ENCODE measurements at regions not wholly inside any gene's neighbourhood (a gene's known extent, or its start where the extent isn't known, plus 50 kb on each side); places are given as distances from the start of the nearest gene placed in this dataset.

GRCh38 chr5:130724658-130725057 is 440.4 kb downstream of the HINT1 start:
- Histone ChIP-seq H3K27me3 (ENCODE audit: insufficient read depth, poor library complexity, severe bottlenecking) (no peaks in the 10 kb centered on the region), H3K4me1 (ENCODE audit: insufficient read depth, poor library complexity, severe bottlenecking) (no peaks in the 10 kb centered on the region), H3K9me3 (ENCODE audit: severe bottlenecking) (no peaks in the 10 kb centered on the region), H3K27ac (ENCODE audit: poor library complexity, severe bottlenecking) (no peak overlapping the region), H3K4me3 (ENCODE audit: severe bottlenecking) (no peak overlapping the region), H3K36me3 (ENCODE audit: low read depth) (no peaks in the 10 kb centered on the region)
- ATAC-seq (ENCODE audit: low read depth) (no peak), DNase-seq (ENCODE audit: low spot score) (no peak)
- TF ChIP-seq CTCF (IDR thresholded peaks at IDR 0.05; ENCODE audit: poor library complexity, severe bottlenecking): no peak

- Histone ChIP-seq H3K4me1 (ENCODE audit: insufficient read depth, poor library complexity, severe bottlenecking) (no peaks in the 10 kb centered on the region), H3K36me3 (ENCODE audit: low read depth) (no peaks in the 10 kb centered on the region), H3K4me3 (ENCODE audit: severe bottlenecking) (no peak overlapping the region), H3K9me3 (ENCODE audit: severe bottlenecking) (no peaks in the 10 kb centered on the region), H3K27ac (ENCODE audit: poor library complexity, severe bottlenecking) (no peak overlapping the region), H3K27me3 (ENCODE audit: insufficient read depth, poor library complexity, severe bottlenecking) (no peaks in the 10 kb centered on the region)
- no peak for DNase-seq (ENCODE audit: low spot score)
- peak; percentile 96 for TF ChIP-seq CTCF (IDR thresholded peaks at IDR 0.05; ENCODE audit: poor library complexity, severe bottlenecking)
- peak; percentile 96 for ATAC-seq (ENCODE audit: low read depth)
Observed at GRCh38 chr5:130720355-130720754, 444.7 kb downstream of the HINT1 start.

- Histone ChIP-seq H3K9me3 (ENCODE audit: severe bottlenecking) (no peaks in the 10 kb centered on the region), H3K36me3 (ENCODE audit: low read depth) (no peaks in the 10 kb centered on the region), H3K27ac (ENCODE audit: poor library complexity, severe bottlenecking) (no peak overlapping the region), H3K4me1 (ENCODE audit: insufficient read depth, poor library complexity, severe bottlenecking) (peaks cover 4% of the 10 kb centered on the region), H3K27me3 (ENCODE audit: insufficient read depth, poor library complexity, severe bottlenecking) (no peaks in the 10 kb centered on the region), H3K4me3 (ENCODE audit: severe bottlenecking) (no peak overlapping the region)
- no peak for ATAC-seq (ENCODE audit: low read depth)
- DNase-seq (ENCODE audit: low spot score): no peak
- no peak for TF ChIP-seq CTCF (IDR thresholded peaks at IDR 0.05; ENCODE audit: poor library complexity, severe bottlenecking)
Observed at GRCh38 chr5:130715541-130715940, 449.5 kb downstream of the HINT1 start.

GRCh38 chr5:130714200-130714599 is 450.9 kb downstream of the HINT1 start:
- Histone ChIP-seq H3K27me3 (ENCODE audit: insufficient read depth, poor library complexity, severe bottlenecking) (no peaks in the 10 kb centered on the region), H3K9me3 (ENCODE audit: severe bottlenecking) (no peaks in the 10 kb centered on the region), H3K27ac (ENCODE audit: poor library complexity, severe bottlenecking) (no peak overlapping the region), H3K4me3 (ENCODE audit: severe bottlenecking) (no peak overlapping the region), H3K4me1 (ENCODE audit: insufficient read depth, poor library complexity, severe bottlenecking) (peaks cover 10% of the 10 kb centered on the region), H3K36me3 (ENCODE audit: low read depth) (no peaks in the 10 kb centered on the region)
- ATAC-seq (ENCODE audit: low read depth): no peak
- TF ChIP-seq CTCF (IDR thresholded peaks at IDR 0.05; ENCODE audit: poor library complexity, severe bottlenecking): no peak
- DNase-seq (ENCODE audit: low spot score): no peak

- Histone ChIP-seq H3K36me3 (ENCODE audit: low read depth) (no peaks in the 10 kb centered on the region), H3K4me1 (ENCODE audit: insufficient read depth, poor library complexity, severe bottlenecking) (peaks cover 10% of the 10 kb centered on the region), H3K27me3 (ENCODE audit: insufficient read depth, poor library complexity, severe bottlenecking) (no peaks in the 10 kb centered on the region), H3K9me3 (ENCODE audit: severe bottlenecking) (no peaks in the 10 kb centered on the region), H3K27ac (ENCODE audit: poor library complexity, severe bottlenecking) (no peak overlapping the region), H3K4me3 (ENCODE audit: severe bottlenecking) (no peak overlapping the region)
- no peak for TF ChIP-seq CTCF (IDR thresholded peaks at IDR 0.05; ENCODE audit: poor library complexity, severe bottlenecking)
- ATAC-seq (ENCODE audit: low read depth) (no peak), DNase-seq (ENCODE audit: low spot score) (no peak)
Observed at GRCh38 chr5:130712324-130712723, 452.7 kb downstream of the HINT1 start.
